GM18502 (cell line): ENCODE measurements at regions not wholly inside any gene's neighbourhood (a gene's known extent, or its start where the extent isn't known, plus 50 kb on each side); places are given as distances from the start of the nearest gene placed in this dataset.
"Not testable (repeated sequence)": the region's sequence is repeated elsewhere in the genome, so short reads cannot be mapped to it uniquely, and the experiment has no call there.

Experiments
- ATAC-seq: cut with Tn5 transposase; IDR thresholded peaks from one replicate; pipeline ENCODE4 v1.9.1; 2021; ENCODE audit warnings: mild to moderate bottlenecking; ENCODE audit not compliant: unreplicated experiment, poor library complexity

- ATAC-seq: no peak
Observed at GRCh38 chr1:73671530-73671929, 526.4 kb downstream of the LRRIQ3 start.

- not testable (repeated sequence) for ATAC-seq
Observed at GRCh38 chr1:73667959-73668358, 530.0 kb downstream of the LRRIQ3 start.

GRCh38 chr1:73662526-73662925 lies 535.5 kb downstream of the LRRIQ3 start:
- ATAC-seq: no peak

GRCh38 chr1:73659136-73659535 lies 538.8 kb downstream of the LRRIQ3 start:
- ATAC-seq: no peak

GRCh38 chr1:73654714-73655113 lies 543.3 kb downstream of the LRRIQ3 start:
- ATAC-seq: no peak

- no peak for ATAC-seq
Observed at GRCh38 chr1:73644198-73644597, 553.8 kb downstream of the LRRIQ3 start.

GRCh38 chr1:73639494-73639893 lies 558.5 kb downstream of the LRRIQ3 start:
- no peak for ATAC-seq

GRCh38 chr1:73637264-73637663 lies 560.7 kb downstream of the LRRIQ3 start:
- no peak for ATAC-seq

GRCh38 chr1:73635021-73635420 lies 563.0 kb downstream of the LRRIQ3 start:
- no peak for ATAC-seq

GRCh38 chr1:73627723-73628122 lies 570.3 kb downstream of the LRRIQ3 start:
- no peak for ATAC-seq

- ATAC-seq: no peak
Observed at GRCh38 chr1:73626326-73626725, 571.6 kb downstream of the LRRIQ3 start.

- ATAC-seq: no peak
Observed at GRCh38 chr1:73623946-73624345, 574.0 kb downstream of the LRRIQ3 start.

- no peak for ATAC-seq
Observed at GRCh38 chr1:73617145-73617544, 580.8 kb downstream of the LRRIQ3 start.

- ATAC-seq: no peak
Observed at GRCh38 chr1:73611681-73612080, 586.3 kb downstream of the LRRIQ3 start.

- ATAC-seq: no peak
Observed at GRCh38 chr1:73604739-73605138, 593.2 kb downstream of the LRRIQ3 start.

GRCh38 chr1:73604211-73604610 lies 593.8 kb downstream of the LRRIQ3 start:
- no peak for ATAC-seq

GRCh38 chr1:73593804-73594203 lies 604.2 kb downstream of the LRRIQ3 start:
- ATAC-seq: no peak

- ATAC-seq: no peak
Observed at GRCh38 chr1:73593364-73593763, 604.6 kb downstream of the LRRIQ3 start.

- ATAC-seq: no peak
Observed at GRCh38 chr1:73587080-73587479, 610.9 kb downstream of the LRRIQ3 start.

- ATAC-seq: no peak
Observed at GRCh38 chr1:73577206-73577605, 620.8 kb downstream of the LRRIQ3 start.

GRCh38 chr1:73576083-73576482 lies 621.9 kb downstream of the LRRIQ3 start:
- no peak for ATAC-seq

- ATAC-seq: no peak
Observed at GRCh38 chr1:73564294-73564693, 633.7 kb downstream of the LRRIQ3 start.

GRCh38 chr1:73556270-73556669 lies 641.7 kb downstream of the LRRIQ3 start:
- no peak for ATAC-seq
